22Rv1 (cell line): ENCODE measurements at regions not wholly inside any gene's neighbourhood (a gene's known extent, or its start where the extent isn't known, plus 50 kb on each side); places are given as distances from the start of the nearest gene placed in this dataset.

Experiments
- H3K27ac ChIP-seq: fragments of 450-650 bp; 2 replicates; pipeline ENCODE4 v1.5.1; 2017
- ZFX ChIP-seq: fragments of 450-650 bp; IDR thresholded peaks from 2 replicates; pipeline ENCODE4 v1.6.1; 2017; ENCODE audit warnings: antibody characterized with exemption, borderline replicate concordance
- TF ChIP-seq, protein P1 (sequence below): fragments of 450-650 bp; IDR thresholded peaks from 2 replicates; pipeline ENCODE4 v1.5.1; 2017; ENCODE audit warnings: mild to moderate bottlenecking

DNA sequence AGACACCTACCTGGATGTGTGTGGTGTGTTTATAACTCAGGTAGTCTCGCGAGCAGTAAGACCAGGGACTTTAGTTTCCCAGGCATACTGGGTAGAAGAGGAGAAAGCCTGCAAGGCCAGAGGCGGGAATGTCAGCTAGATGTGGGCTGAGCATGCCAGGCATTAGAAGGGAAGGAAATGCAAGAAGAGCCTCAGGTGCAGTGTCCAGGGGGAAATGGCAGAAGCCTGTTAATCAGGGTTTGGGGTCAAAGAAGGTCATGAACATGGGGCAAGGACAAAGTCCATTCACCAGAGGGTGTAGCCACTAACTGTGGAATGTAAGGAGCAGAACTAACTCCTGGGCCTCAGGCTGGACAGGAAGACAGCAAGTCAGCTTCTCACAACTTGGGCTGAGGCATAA, 305.0 kb downstream of the SMOC2 start:
- TF ChIP-seq, protein P1, sequence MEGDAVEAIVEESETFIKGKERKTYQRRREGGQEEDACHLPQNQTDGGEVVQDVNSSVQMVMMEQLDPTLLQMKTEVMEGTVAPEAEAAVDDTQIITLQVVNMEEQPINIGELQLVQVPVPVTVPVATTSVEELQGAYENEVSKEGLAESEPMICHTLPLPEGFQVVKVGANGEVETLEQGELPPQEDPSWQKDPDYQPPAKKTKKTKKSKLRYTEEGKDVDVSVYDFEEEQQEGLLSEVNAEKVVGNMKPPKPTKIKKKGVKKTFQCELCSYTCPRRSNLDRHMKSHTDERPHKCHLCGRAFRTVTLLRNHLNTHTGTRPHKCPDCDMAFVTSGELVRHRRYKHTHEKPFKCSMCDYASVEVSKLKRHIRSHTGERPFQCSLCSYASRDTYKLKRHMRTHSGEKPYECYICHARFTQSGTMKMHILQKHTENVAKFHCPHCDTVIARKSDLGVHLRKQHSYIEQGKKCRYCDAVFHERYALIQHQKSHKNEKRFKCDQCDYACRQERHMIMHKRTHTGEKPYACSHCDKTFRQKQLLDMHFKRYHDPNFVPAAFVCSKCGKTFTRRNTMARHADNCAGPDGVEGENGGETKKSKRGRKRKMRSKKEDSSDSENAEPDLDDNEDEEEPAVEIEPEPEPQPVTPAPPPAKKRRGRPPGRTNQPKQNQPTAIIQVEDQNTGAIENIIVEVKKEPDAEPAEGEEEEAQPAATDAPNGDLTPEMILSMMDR, result no peak
- no peak for TF ChIP-seq ZFX
- no peak overlapping the region for H3K27ac ChIP-seq

DNA sequence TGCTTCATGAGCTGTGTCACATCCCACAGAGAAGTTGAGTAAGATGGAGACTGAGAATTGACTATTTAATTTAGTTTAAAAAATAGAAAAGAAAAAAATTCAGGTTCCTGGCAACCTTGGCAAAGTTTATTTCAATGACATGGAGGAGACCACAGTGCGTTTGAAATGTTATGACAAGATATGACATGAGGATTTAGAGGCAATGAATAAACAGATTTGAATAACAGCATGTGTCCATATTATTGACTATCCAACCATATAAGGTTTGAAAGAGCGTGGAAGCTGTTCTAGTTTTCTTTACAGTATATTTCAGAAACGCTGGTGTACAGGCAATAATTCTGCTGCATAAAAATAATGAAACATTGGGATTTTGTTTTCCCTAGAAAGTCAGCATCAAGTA, 303.9 kb downstream of the SMOC2 start:
- H3K27ac ChIP-seq, result no peak overlapping the region
- TF ChIP-seq, protein P1, result no peak
- TF ChIP-seq ZFX, result no peak

DNA sequence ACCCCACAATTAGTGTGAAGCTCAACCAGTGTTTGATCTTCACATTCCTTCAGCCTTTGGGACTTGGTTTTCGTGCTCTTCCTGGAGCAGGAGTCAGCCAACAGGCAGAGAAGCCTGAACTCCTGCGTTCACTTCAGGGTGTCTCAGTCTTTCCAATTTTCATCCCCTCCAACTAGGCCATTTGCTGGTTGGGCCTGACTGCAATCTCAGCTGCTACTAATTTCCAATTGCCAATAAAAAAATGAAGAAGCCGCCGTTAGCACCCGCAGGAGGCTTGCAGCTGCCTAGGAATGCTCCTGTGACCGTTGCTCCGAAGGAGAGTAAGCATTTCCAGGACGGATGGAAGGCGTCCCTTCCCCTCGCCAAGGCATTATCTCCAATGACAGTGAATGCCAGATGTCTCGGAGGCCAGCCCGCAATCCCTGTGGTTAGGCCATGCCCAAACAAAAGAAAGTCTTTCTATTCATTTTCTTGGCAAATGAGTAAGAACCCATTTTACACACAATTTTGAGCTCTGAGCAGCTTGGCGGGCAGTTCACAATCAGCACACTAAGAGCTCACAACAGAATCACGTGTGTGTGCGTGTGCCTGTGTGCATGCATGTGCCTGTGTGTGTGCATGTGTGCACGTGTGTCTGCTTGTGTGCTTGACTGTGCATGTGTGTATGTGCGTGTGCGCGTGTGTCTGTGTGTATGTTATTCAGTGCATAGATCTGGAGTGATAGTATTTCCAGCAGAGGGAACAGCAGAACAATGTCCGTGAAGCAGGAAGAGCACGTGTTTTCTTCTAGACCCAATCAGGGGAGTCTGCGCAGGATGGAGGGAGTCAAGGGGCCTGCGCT, 301.2 kb downstream of the SMOC2 start:
- no peak for TF ChIP-seq ZFX
- H3K27ac ChIP-seq, result no peak overlapping the region

DNA sequence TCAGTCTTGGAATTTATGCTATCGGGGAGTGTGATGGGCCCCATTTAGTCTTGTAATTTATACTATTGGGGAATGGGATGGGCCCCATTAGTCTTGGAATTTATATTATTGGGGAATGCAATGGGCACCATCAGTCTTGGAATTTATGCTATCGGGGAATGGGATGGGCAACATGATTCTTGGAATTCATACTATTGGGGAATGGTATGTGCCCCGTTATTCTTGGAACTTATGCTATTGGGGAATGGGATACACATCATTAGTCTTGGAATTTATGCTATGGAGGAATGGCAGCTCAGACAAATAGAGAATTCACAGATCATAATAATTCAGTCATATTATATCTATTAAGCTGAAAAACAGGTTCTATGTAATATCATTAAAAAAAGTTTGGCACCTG, 300.3 kb downstream of the SMOC2 start:
- no peak for TF ChIP-seq ZFX
- TF ChIP-seq, protein P1, result no peak
- H3K27ac ChIP-seq, result no peak overlapping the region

DNA sequence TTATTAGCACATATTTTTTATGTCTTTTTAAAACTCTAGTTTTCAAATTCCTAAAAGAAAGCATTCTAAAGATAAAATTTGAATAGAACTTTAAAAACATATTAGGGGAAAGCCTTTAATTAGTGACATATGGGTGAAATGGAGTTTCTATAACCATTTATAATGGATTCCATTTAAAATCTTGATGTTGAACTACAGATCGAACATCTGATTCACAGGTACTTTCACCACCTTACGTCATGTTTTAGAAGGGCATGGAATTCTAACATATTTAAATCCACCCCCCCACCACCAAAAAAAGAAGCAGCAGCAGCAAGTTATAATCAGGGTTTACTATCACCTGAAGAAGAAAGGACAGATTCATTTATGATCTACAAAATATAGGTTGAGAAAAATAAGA, 298.4 kb downstream of the SMOC2 start:
- TF ChIP-seq ZFX, result no peak
- TF ChIP-seq, protein P1, result no peak

DNA sequence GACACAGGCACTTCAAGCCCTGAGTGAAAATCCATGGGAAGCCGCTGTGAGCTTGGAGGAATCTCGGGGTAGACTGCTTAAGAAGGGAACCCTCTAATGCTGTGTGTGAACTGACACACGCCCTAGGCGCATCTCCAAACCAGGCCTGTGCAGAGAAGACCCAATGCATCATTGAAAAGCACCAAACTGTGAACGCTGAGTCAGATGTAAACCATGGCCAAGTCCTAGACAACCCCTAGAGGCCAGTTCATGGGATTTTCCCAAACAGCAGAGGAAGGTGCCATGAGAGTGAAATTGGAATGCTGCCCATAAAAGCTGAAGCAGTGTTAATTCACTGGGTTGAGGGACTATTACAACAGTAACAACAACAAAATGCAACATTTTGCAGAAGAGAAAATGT, 296.5 kb downstream of the SMOC2 start:
- no peak for TF ChIP-seq ZFX
- TF ChIP-seq, protein P1, result no peak
- H3K27ac ChIP-seq, result no peak overlapping the region

More for the DNA sequence above, 298.4 kb downstream of the SMOC2 start:
- no peak overlapping the region for H3K27ac ChIP-seq

DNA sequence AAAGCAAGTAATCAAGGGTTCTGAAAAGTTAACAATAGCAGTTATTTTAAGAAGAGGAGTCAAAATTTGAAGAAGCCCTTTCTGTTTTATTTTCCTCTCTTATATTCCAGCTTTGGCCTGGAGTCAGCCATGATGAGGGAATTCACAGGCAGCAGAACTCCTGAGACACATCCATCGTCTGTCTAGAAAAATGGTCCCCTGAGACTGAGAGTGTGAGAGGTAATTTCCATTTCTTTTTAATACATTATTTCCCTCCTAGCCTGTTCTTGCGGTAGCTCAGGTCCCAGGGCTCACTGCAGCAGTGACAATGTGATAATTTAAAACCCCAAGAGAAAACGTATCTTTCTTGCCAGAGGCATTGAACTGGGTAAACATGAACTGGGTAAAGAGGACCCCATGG, 296.0 kb downstream of the SMOC2 start:
- TF ChIP-seq, protein P1, result no peak
- TF ChIP-seq ZFX, result no peak
- H3K27ac ChIP-seq, result no peak overlapping the region
